ENCODE measurements at regions not wholly inside any gene's neighbourhood (a gene's known extent, or its start where the extent isn't known, plus 50 kb on each side); places are given as distances from the start of the nearest gene placed in this dataset.

DNA sequence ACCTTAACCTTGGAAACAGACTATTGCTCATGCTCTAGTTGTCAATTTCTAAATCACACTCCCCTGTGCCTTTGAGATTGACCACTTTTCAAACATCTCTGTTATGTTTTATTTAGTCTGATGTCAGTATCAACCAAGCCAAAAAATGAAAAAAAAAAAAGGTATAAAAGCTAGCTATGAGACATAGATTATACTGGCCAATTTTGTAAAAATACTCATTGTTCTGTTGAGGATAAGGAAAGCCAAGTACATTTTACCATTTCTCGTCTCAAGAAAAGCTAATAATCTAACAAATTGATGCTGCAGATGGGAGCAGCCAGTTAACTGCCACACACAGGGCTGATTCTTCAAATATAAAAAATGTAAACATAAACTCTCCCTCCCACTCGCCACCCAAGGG, 572.6 kb upstream of the KLF12 start:
- no peak for DNase-seq

DNA sequence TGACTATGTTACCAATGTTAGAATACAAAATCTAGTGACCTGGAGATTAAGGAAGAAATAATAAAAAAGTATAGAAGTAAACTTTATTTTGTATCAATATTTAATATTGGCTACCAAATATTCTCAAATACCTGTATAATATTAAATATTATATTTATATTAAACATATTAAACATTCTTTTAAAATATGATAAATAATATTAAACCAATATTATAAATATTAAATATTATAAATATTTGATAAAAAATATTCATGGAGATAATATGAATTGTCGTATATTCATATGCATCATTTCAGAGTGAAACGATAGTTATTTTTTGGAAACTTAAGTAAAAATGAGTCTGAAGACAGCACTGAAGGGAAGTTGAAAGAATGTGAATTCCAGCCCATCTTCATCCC, 571.2 kb upstream of the KLF12 start:
- no peak for DNase-seq

DNA sequence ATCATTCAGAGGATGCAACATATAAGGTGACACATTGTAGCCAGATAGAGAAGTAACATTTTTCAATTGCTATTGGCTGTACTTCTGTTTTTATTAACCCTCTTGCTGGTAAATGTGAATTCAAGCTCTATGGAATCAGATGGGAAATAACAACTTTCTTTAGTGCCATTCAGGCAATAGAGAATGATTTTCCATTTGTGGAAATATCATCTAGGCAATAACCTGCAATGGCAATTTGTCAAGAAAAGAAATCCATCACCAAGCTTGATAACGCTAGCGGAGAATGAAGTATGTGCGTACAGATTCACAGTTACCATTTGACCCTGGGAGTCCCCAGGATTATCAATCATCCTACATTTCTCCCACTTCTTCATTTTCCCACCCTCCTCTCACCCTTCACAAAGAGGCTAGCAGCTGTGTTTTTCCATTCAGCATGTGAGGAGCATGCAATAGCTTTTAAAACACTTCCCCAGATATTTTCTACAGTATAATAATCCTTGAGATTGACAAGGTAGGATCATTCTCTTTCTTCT, 569.7 kb upstream of the KLF12 start:
- no peak for DNase-seq

DNA sequence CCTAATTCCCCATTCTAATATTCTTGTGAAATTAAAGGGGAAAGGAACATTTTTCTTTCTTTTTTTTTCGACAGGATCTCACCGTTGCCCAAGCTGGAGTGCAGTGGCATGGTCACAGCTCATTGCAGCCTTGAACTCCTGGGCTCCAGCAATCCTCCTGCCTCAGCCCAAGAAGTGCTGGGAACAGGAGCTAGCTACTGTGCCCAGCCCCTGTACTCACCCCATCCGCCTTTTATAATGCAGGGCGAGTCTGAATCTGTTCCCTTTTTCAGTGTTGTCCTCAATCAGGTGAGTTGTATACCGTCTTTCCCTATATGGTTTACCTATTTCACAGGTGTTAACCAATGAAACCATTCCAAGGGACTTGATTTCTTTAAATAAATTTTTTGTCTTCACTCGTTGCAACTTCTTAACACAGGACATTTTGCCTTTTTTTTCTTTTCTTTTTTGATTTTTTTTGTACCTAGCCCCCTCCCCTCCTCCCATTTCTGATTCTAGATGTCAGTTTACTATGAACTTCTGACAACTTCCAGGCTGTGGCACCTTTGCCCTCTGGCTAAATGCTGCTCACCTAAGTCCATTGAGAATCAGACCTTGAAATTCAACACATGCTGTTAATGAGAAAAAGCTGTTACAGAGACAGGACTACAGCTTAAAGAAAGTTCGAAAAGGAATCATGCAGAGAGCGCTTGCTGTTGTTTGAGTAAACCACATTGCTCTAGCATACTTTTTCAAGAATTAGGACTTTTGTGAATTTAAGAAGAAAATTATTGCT, 562.1 kb upstream of the KLF12 start:
- no peak for DNase-seq

DNA sequence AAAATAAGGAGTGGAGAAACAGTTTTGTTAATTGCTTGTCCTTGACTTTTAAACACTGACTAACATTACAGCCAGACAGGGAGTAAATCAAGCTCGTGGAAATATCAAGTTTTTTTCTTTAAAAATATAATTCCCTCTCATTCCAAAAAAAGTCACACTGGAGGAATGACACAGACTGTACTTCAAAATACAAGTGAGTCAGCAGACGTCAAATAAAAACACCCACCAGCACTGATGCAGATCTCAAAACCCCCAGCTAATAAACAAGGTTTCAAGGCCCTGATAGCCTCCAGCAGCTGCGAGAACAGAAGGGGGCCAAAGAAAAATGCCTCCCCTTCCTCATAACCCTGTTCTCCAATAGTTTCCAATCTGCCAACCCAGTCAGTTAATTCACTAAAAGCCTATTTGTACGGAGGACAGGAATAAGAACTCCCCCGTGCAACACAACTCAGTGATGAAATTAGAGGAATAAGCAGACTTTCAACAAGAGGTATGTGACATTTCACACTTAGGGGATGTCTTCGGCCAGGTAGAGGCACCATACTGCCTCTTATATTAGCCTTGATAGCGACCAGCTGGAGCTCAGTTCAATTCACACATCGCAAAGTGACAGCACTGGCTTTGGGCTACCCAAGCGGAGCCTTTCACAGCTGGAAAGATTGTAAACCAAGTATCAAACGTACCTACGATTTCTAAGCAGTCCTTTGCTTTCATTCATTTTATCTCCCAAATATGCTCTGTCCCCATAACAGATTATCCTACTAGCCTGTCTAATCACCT, 561.0 kb upstream of the KLF12 start:
- no peak for DNase-seq

DNA sequence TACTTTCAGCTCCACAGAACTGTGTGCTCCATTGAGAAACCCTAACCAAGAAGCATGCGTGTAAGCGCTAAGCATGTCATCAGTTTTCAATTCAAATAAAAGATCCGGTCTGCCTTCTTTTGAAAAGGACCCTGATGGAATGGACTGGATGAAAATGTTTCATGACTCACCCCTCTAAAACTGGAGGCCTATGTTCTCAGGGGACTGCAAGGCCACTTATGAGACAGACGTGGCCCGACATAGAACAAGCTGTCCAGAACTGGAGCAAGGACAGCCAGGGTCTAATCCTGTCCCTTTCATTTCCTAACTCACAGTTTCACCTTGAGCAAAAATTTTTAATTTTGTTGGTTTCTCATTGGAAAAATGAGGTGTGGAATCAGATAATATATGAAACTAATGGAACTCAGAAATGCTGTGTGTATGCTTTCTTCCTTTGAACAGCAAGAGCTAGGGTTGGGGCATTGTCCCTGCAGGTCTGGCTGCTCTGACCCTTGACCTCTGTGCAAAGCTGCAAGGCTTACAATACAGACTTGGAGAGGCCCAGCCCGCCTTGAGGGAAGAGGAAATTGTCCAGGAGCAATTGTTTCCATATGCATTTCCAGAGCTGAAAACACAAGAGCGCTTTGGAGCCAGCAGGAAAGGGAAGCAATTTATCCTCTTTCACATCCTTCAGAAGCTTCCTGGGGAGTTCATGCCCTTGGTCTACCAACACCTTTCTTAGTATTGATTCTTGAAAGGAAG, 553.4 kb upstream of the KLF12 start:
- no peak for DNase-seq

DNA sequence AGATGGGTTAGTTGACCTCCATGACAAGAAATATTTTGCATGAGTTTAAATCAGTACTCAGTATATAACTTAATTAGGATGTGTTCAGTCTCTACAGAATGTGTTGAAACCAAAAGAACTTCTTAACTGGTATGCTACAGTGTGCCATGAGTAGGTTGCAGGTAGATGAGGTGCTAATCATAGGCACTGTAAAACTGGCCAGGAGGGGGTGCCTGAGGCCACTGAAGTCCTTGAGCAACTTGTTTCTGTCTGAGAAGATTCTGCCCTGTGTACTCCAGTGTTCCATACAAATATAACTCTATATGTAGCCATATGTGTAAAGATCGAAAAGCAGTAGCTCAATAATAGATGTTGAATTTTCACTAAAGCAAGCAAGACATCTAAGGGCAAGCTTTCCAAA, 549.2 kb upstream of the KLF12 start:
- DNase-seq: no peak

DNA sequence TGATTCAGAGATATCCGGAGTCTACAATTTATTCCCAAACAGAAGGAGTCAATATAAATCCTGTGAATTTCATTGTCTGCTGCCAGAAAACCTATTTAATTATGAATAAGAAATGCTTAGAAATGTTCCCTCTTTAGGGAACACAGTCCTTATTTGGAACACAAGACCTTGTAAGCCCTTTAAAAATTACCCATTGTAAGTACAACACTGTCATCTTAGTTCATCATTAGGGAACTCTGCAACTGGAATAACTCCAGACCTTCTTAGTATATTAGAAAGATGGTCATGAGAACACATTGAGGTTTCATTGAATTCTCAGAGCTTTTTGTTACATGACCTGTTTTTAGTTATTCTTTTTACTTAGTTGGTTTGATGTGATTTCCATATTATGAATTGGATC, 548.5 kb upstream of the KLF12 start:
- DNase-seq: no peak

DNA sequence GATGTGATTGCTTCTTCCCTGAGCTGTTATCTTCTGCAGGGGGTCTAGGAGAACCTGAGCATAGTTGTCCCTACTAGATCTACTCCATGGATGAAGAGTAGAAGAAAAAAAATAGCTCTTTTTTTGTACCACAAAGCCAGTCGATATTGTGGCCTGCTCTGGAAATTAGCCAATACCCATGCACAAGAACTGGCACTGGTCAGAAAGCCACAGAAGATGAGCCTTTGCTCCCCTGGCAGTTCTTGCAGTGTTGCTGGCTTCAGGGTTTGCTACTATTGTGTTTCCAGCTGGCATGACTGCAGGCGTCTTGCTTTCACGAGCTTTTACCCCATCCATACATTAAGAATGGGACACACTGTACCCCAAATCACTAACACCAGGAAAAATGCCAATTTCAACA, 547.7 kb upstream of the KLF12 start:
- DNase-seq: no peak

DNA sequence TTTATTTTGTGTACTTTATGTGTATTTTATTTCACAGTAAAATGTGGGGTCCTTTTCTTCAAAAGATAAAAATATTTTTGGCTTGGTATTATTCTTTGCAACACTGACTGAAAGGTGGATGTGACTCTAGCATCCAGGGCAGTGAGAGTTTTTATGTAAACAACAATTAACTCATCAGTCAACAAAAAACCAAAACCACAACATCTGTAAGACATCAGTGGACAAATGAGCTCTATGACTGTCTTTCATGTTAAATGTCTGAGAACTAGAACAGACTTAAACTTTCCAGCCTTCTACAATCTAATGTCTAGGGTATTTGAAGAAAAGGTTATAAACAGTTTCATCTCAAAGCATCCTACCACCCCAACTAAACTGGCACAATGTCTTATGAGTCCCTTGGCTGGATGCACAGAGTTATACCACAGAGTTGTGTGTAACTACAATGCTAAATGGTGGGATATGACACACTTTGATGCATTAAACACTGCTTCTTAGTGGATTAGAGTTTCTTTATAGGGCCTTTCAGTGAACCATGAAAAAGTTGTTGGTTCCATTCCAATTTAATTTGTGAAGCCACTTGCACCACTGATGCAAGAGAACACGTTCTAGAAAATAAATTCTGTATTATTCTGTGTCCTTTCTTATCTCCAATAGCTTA, 544.2 kb upstream of the KLF12 start:
- DNase-seq: no peak

DNA sequence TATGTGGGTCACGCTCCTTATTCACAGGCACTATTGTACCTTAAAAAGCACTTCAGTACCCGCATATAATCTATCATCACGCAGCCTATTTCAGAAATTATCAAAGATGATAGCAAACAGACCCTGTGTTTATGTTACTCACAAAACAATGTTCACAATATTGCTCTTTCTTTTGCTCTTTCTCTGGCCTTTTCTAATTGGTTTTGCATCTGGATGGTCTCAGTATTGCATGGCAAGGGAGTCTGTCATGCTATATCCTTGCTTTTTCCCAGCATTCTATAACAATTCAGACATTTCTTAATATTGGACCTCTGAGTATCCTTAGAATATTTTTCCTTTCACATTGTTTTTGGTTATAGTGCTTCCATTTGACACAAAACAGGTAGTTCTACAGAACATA, 541.8 kb upstream of the KLF12 start:
- DNase-seq: no peak

DNA sequence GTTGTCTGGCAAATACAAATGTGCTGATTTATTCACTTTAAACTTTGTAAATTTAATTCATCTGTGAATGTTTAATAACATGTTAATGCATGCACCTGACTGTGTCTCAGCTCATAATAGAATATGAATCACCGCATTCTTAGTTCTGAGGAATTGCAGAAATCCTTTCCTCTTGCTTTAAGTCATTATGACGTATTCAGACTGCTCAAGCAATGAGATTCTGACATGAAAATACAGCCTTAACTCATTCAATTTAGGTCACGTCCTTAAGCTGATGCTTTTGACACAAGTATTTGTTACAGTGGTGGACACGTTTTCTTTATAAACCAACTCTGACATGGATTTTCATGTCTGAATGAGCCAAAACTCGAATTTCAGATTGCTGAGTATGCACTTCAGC, 541.0 kb upstream of the KLF12 start:
- no peak for DNase-seq

DNA sequence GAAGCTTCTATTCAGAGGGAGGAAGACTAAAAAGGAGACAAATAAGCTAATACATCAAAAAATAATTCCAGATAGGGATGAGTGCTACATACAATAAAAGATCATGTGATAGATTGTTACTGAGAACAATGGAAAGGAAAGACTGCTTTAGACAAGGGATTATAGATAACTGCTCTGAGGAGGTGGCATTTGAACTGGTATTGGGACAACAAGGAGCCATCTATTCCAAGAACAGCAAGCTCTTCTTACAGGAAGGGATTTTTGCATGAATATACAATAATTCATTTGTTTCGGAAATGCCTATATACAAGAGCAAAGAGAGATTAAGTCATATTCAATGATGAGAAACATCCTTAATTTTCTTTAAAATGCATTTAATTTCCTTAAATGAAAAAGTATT, 540.5 kb upstream of the KLF12 start:
- DNase-seq: no peak

DNA sequence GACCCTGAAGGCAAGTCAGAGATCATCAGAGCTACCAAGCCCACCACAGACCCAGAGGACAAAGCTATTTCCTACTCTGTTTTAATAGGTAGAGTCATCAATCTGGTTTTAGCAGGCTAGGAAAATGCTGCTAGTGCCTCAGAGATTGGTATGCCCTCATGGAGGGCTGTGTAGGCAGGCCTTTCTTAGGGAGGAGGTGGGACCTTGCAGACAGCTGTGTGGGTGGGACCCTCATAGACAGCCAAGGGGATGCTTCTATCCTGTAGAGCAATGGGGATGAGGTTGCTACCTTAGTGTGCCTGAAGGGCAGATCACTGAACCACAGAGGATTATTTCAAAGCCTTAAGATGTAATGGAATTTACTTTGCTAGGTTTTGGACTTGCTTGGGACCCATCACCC, 534.9 kb upstream of the KLF12 start:
- DNase-seq: no peak

DNA sequence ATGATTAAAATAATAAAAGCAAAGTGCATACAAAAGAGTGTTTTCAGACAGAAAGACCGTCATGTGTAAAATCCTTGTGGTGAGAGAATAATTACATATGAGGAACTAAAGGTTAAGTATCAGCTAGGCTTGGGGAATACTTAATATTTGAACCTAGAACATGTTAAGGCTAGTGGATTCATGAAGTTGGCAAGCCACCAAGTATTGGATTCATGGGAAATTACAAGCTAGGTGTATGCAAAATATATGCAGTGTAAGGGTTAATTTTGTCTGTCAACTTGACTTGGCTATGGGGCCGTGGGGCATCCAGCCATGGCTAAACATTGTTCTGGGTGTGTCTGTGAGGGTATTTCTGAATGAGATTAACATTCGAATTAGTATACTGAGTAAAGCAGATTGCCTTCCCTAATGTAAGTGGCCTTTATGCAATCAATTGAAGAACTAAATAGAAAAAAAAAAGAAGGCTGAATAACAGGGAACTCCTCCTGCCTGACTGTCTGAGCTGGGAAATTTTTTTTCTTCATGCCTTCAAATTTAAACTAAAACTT, 533.5 kb upstream of the KLF12 start:
- no peak for DNase-seq

DNA sequence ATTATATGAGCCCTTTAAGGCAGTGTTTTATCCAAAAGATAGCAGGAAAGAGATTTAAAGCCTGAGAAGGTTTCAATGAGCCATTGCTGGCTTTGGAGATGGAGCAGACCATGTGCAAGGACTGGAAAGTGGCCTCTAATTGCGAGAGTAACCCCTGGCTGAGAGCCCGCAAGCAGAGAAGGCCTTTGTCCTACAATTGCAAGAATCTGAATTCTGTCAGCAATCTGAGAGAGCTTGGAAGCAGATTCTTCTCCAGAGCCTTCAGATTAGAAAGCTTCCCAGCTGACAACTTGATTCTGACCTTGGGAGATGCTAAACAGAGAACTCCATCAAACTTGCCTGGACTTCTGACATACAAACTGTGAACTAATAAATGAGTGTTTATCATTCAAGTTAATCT, 528.7 kb upstream of the KLF12 start:
- no peak for DNase-seq

DNA sequence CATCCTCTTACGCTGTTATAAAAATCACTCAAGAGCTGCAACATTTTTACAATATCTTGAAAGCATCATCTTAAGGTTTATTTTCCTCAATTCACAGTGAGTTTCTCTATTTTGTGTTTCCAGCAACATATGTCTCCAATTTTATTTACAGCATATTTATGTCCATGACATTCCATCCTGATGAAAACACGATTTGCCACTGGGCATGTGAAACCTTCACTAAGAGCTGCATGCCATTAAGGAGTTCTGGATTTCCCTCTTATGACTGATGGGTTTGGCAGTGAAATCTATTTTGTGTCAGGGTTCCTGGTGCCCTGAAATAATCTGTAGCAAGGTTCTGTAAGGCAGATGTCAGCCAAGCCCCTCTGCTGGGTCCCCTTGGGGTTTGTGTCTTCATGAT, 527.6 kb upstream of the KLF12 start:
- no peak for DNase-seq

DNA sequence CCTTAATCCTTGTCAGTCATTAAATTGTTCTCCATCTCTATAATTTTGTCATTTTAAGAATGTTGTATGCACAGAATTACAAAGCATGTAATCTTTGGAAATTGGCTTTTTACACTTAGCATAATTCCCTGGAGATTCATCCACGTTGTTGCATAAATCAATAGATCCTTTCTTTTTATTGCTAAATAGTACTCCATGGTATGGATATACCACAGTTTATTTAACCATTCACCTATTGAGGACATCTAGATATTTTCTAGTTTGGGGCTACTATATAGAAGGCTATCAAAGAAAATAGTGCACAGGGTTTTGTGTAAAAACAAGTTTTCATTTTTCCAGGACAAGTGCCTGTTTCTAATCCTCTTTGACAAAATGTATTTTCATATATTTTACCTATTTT, 523.6 kb upstream of the KLF12 start:
- DNase-seq: no peak

DNA sequence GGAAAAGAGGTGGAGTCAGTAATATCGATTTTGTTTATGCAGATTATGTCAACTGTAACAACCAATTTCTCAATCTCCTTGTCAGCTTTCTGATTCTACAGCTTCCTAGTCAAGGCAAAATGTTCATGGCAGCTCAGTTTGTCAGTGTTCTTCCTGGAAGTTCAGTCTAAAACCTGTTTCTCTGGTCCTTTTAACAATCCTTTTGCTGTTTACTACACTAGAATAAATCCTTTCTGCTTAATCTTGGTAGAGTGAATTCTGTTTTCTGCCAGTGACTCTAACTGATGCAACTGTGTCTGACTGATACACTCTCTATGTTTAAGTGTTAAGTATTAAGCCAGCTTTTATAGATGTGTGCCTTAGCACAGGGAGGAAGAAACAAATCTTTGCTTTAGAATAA, 516.9 kb upstream of the KLF12 start:
- DNase-seq: no peak

DNA sequence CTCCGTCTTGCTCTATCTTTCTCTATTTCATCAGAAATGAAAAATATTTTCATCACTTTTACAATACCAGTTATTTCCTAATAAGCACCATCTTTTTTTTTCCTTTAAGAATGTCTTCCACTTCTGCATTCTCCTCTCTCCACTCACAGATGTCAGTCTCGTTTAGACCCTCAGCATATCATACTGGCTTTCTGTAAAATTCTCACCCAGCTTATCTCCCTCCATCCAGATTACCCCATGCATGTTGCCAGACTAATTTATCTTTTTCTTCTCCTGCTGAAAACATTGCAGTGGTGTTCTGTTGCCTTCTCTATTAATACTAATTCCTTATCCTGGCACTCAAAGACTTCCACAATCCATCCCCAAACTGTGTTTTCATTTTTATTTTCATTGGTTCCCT, 513.8 kb upstream of the KLF12 start:
- DNase-seq: no peak

DNA sequence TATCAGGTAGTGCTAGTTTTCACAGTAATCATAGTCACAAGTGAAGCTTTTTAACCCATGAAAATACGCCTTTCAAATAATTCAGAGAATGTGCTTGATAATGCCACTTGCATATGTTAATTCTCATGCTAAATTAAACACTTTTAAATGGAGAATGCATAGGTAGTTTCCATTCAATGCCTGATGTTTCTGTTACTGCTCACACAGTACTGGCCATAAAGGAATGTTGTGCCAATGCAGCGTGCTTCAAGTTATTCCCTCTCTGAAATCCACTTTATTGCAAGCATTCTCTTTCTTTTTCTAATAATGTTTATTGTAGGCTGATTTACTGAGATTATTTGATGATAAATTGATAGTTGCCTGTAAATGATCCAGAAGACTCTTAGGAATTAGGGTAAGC, 513.0 kb upstream of the KLF12 start:
- no peak for DNase-seq

DNA sequence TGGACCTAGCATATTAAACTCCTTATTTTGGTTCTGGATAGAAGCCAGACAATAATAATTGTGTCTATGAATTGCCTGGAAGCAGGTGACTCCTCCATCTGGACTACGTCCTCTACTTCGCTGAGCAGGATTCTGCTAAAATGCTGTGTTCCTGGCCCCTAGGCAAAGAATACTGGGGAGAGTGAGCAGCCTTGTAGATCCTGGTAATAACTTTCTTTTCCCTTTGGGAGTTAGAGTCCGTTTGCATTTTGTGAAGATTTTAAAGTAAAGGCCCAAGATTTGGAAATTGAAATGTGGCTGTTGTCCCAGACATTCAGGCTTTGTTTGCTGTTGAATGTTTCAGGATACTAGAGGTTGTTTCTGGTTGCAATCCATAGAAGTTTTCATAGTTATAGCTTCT, 511.9 kb upstream of the KLF12 start:
- no peak for DNase-seq

DNA sequence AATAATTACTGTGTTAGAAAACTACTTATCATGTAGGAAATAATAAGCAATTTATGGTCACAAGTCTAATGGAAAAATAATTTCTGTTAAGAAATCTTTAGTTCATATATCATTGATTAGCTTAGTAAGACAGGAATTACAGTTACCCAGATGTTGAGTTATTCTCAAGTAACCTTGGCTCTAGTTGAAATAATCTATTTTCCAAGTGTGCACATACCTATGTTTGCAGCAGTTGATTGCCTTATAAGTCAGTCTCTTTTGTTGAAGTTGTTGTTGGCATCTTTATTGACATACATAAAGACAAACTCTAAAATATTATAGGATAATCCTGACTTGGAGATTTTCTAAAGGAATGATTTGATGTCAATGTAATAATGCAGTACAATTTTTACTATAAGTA, 511.4 kb upstream of the KLF12 start:
- no peak for DNase-seq

Measured in activated T-cell treated with anti-CD3 and anti-CD28 coated beads, Interleukin-2, amount 50 U/mL, for 1 hour (primary cell).